Testis (tissue), 2 donors: ENCODE measurements at regions not wholly inside any gene's neighbourhood (a gene's known extent, or its start where the extent isn't known, plus 50 kb on each side); places are given as distances from the start of the nearest gene placed in this dataset.

Experiments used
- POLR2A ChIP-seq: fragments of 450-650 bp; IDR thresholded peaks from one replicate; pipeline ENCODE4 v1.6.1; 2017; ENCODE audit warnings: antibody characterized with exemption, mild to moderate bottlenecking, moderate library complexity
- TF ChIP-seq, protein P1 (sequence below), 3 experiments: fragments of 450-650 bp in 2 of 3; fragments of 200-600 bp in 1 of 3; sonication (generic) in 1 of 3; IDR thresholded peaks; one replicate each; pipeline ENCODE4 v1.5.1; 2016 to 2019; ENCODE audit warnings: antibody characterized with exemption in 3 of 3, mild to moderate bottlenecking in 2 of 3, moderate library complexity in 1 of 3

DNA sequence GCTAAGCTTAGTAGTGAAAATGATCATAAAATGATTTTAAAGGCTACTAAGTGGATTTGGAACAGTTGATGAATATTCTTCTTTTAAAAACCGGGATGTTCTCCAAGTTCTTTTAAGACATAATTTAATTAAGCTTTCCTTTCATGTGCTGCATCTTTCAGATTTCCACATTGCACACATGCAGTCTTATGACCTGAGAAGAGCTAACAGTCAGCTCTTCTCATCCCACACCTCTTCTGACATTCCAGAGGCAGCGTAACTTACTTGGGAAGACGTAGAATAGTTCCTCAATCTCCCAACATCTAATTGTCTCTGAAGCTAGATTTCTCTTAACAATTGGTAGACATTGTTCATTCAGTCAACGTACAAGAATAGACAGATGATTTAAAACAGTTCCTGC is 181.8 kb downstream of the SP3 start:
- TF ChIP-seq, protein P1, sequence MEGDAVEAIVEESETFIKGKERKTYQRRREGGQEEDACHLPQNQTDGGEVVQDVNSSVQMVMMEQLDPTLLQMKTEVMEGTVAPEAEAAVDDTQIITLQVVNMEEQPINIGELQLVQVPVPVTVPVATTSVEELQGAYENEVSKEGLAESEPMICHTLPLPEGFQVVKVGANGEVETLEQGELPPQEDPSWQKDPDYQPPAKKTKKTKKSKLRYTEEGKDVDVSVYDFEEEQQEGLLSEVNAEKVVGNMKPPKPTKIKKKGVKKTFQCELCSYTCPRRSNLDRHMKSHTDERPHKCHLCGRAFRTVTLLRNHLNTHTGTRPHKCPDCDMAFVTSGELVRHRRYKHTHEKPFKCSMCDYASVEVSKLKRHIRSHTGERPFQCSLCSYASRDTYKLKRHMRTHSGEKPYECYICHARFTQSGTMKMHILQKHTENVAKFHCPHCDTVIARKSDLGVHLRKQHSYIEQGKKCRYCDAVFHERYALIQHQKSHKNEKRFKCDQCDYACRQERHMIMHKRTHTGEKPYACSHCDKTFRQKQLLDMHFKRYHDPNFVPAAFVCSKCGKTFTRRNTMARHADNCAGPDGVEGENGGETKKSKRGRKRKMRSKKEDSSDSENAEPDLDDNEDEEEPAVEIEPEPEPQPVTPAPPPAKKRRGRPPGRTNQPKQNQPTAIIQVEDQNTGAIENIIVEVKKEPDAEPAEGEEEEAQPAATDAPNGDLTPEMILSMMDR (IDR thresholded peaks at IDR 0.05), result no peak
- no peak for TF ChIP-seq POLR2A
